Cardiac fibroblast (primary cell): ENCODE measurements at regions not wholly inside any gene's neighbourhood (a gene's known extent, or its start where the extent isn't known, plus 50 kb on each side); places are given as distances from the start of the nearest gene placed in this dataset.

Experiments used
- DNase-seq, 2 donors: peaks; one replicate each; pipeline versions ENCODE4 v3.0.0 to v3.0.0-alpha.2; 2010; ENCODE audit warnings: low read depth in 2 of 2
- H3K4me3 ChIP-seq, 2 donors: replicated peaks in 1 of 2; 1 replicate in 1 of 2; 2 replicates in 1 of 2; pipeline ENCODE4 v1.5.1; 2011; ENCODE audit warnings: low read depth in 2 of 2, low read length in 2 of 2, mild to moderate bottlenecking in 2 of 2, moderate library complexity in 1 of 2
- TF ChIP-seq, protein P1 (sequence below): IDR thresholded peaks from one replicate; pipeline ENCODE4 v1.5.1; 2011; ENCODE audit warnings: low read depth, mild to moderate bottlenecking, low read length, inconsistent platforms

DNA sequence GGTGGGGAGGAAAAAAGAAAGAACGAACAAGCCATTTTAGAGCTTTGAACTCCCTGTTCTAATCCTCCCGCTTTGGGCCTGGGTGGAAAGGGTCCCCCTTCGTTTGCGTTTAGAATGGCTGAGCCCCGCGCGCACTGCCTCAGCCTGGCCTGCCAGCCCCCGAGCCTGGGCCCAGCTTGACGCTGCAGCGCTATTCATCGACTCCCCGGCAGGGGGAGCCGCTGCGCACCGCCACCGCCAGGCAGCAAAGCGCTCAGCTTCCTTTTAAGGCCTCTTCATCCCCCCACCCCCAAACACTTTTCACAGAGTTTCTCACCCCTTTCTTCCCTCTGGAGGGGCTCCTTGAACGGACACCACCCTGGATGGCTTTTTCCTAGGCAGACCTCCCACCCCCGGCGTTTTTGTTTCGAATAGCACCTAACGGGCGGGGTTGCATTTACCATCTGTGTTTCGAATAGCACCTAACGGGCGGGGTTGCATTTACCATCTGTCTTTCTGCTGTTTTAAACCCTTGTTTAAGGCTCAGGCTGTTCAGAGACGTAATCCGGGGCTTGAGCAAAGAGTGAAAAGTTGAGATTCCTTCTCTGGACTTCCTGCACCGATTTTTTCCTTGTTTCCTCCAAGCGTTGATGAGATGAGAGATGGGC lies 56.4 kb upstream of the PIWIL1 start:
- DNase-seq = no peak
- H3K4me3 ChIP-seq = no peak overlapping the region
- TF ChIP-seq, protein P1, sequence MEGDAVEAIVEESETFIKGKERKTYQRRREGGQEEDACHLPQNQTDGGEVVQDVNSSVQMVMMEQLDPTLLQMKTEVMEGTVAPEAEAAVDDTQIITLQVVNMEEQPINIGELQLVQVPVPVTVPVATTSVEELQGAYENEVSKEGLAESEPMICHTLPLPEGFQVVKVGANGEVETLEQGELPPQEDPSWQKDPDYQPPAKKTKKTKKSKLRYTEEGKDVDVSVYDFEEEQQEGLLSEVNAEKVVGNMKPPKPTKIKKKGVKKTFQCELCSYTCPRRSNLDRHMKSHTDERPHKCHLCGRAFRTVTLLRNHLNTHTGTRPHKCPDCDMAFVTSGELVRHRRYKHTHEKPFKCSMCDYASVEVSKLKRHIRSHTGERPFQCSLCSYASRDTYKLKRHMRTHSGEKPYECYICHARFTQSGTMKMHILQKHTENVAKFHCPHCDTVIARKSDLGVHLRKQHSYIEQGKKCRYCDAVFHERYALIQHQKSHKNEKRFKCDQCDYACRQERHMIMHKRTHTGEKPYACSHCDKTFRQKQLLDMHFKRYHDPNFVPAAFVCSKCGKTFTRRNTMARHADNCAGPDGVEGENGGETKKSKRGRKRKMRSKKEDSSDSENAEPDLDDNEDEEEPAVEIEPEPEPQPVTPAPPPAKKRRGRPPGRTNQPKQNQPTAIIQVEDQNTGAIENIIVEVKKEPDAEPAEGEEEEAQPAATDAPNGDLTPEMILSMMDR = peak; percentile 46

DNA sequence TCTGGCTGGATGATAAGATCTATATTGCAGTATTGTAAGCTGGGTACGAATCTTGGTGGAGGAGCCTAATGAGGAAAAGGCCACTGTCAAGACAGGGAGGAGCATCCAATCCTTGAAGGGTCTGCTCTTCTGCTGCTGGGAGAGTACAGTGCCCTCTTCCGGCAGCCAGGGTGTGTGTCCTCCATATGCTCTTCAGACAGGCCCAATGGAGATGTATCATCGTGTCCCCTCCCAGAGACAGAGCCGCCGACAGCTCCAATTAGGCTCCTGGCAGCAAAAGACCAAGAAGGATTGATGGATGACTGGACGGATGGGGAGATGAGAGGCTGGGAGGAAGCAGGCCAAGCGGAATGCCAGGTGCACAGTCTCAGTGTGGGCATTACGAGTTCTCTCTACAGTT lies 51.6 kb upstream of the PIWIL1 start:
- H3K4me3 ChIP-seq = no peak overlapping the region
- TF ChIP-seq, protein P1 = no peak
- DNase-seq = no peak

DNA sequence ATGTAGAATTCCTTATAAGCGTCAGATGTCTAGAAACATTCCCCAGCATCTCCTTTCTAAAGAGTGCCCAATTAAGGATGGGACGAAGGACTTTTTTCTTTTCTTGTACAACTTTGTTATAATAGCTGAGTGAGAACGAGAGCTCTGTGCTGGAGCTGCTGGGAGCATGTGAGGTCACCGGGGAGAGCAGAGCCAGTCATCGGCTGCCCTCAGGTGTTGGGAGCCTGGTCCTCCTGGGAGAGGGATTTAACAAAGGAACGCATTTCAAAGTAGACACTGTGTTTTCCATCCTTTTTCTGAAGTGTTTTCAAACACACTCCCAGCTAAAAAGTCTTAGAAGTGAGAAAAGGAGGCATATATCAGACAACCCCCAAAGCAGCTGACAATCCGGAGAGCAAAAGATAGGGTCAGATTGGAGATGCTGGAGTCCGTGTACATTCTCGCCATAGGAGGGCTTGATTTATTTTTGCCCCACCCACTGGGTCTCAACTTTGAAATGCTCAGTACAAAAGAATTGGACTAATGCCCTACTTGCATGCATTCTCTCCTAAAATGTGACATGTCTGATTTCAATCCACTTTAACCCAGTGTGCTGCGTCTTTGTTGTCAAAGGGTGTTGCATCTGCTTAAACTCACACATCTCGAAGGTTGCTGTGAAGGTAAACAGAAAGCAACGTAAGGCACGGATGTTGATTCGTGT lies 50.8 kb upstream of the PIWIL1 start:
- H3K4me3 ChIP-seq = no peak overlapping the region
- no peak for DNase-seq
- TF ChIP-seq, protein P1 = no peak
